GM13977 (cell line): ENCODE measurements at regions not wholly inside any gene's neighbourhood (a gene's known extent, or its start where the extent isn't known, plus 50 kb on each side); places are given as distances from the start of the nearest gene placed in this dataset.

Experiments used
- DNase-seq: peaks from one replicate; pipeline ENCODE4 v3.0.0; 2012; ENCODE audit warnings: low spot score
- in situ Hi-C: fragments of 300-500 bp; cut with MboI; formaldehyde crosslinking; loops from one replicate; pipeline ENCODE4 v1.12.0; 2022; ENCODE audit warnings: low sequenced_read_pairs, low pct_unique_long_range_greater_than_20kb, mixed read lengths, inconsistent platforms; ENCODE audit not compliant: unreplicated experiment
- TF ChIP-seq, protein P1 (sequence below): IDR thresholded peaks from 2 replicates; pipeline ENCODE4 v1.5.1; 2012; ENCODE audit warnings: mild to moderate bottlenecking, control low read depth; ENCODE audit not compliant: insufficient read depth; ENCODE audit errors: extremely low read depth, missing control alignments

DNA sequence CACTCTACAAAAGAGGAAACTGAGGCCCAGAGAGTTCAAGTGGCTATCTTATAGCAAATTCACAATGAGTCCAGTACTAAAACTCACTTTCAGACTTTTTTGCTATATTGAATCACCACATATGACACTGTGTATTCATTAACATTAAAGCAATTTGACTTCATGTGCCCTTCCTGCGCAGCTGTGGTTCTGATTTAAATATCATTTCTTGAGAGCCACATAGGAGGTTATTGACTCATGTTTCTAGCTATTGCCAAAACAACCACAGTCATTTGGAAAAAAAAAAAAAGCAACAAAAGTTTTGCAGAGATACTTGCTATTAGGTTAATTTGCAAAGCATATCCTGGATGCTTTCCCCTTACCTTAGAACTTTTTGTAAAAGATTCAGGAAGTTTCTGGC lies 341.2 kb downstream of the PIK3C3 start:
- in situ Hi-C loops, result no loop called here

DNA sequence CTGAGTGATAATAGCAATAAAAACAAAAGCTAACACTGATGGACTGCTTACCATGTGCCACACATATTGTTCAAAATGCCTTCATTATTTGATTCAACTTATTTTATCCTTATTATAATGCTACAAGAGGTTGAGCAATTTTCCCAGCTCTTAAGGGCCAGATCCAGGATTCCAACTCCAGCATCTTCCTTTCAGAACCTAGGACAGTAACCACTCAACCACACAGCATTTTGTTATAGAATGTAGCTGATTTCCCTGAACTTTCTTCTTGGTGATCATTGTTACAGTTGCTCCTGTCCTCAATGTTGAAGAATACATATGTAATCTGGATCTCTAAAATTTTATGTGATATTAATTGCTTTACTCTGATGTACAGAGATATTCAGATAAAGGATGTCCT lies 341.7 kb downstream of the PIK3C3 start:
- in situ Hi-C loops, result no loop called here
- DNase-seq, result no peak
- TF ChIP-seq, protein P1, sequence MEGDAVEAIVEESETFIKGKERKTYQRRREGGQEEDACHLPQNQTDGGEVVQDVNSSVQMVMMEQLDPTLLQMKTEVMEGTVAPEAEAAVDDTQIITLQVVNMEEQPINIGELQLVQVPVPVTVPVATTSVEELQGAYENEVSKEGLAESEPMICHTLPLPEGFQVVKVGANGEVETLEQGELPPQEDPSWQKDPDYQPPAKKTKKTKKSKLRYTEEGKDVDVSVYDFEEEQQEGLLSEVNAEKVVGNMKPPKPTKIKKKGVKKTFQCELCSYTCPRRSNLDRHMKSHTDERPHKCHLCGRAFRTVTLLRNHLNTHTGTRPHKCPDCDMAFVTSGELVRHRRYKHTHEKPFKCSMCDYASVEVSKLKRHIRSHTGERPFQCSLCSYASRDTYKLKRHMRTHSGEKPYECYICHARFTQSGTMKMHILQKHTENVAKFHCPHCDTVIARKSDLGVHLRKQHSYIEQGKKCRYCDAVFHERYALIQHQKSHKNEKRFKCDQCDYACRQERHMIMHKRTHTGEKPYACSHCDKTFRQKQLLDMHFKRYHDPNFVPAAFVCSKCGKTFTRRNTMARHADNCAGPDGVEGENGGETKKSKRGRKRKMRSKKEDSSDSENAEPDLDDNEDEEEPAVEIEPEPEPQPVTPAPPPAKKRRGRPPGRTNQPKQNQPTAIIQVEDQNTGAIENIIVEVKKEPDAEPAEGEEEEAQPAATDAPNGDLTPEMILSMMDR, result no peak

More for the DNA sequence above, 341.2 kb downstream of the PIK3C3 start:
- DNase-seq, result no peak
- TF ChIP-seq, protein P1, result no peak

DNA sequence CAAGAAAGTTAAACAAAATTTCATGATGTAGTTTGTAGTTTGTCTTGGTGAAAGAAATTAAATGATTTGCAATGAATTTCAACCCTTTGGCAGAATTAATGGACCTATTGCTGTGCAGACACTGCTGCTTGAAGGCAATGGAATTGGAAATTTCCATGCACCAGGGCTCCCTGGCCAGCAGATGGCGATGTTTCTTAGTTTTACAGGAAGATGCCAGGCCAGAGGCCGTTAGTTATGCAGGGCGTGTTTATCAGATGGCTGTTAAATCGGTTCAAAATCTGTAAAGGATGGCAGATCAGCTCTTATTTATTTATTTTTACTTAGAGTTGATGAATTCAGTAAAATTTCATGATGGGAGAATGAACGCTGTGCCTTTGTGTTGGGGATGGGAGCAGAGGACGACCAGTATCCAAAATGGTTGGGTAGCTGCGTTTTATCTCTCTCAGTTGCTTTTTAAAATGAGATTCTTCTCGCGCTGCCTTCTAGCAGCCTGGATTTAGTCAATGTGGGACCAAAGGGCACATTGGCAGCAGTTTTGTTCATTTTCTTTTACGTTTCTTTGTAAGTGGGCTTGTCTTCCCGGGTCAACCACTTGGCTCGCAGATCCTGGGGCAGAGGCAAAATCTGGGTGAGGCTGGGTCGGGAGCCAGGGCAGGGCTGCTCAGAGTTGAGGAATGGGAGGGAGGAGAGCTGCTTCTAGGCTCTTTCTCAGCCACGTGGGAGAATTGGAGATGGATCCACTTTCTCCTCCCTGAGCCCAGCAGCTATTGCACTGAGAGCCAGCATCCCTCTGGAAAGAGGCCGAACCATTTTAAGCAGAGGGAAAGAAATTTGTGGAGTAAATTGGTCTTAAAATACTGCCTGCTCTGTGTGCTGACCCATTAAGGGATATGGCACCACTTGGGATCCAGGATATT lies 344.0 kb downstream of the PIK3C3 start:
- DNase-seq, result peak; percentile 40
- TF ChIP-seq, protein P1, result peak; percentile 94
- in situ Hi-C loops, result no loop called here

DNA sequence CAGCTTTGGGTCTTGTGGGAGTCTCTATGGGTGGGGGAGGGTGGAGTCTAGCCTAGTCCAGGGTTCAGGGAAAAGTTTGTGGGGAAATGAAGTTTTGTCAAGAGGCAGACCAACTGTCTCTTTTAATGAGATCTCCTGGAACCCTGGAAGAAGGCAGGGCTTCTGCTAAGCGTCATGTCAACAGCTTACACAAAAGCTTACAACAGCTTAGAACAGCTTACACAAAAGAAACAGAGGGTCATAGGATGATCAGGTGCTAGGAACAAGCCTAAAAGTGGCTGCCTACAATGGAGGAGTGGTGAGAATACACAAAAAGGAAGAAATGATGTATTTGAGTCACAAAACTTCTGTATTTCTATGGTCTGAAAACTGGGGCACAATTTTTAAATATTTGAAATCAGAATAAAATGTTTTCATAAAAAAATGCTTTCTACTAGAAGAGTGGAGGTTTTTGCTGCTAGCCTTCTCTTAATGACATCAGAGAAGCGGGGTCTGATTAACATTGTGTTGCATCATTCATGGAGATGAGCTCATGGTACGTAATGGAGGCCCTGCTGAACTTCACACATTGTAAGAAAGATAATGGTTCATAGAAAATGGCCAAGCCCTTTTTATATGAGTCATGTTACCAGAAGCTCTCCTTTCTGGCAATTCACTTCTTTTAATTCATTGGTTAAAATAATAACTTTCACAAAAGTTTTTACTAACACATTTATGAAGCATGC lies 351.0 kb downstream of the PIK3C3 start:
- in situ Hi-C loops, result no loop called here
- TF ChIP-seq, protein P1, result no peak
- no peak for DNase-seq

DNA sequence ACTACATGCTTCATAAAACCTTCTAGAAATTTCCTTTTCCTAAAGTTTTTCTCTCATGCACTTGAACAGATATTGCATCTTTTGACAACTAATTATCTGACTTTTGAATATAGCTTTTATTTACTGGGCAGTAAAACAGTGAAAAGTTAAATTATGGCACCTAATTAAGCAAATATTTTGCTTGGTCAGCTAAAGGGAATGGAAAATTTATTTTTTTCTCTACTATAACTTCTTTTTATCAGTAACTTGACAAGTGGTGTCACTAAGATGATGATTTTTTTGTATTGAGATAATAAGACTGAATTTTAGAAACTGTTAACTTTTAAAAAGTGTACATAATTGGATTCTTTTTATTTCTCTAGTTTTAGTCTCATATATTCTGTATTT lies 351.6 kb downstream of the PIK3C3 start:
- TF ChIP-seq, protein P1, result no peak
- DNase-seq, result no peak
- in situ Hi-C loops, result no loop called here

DNA sequence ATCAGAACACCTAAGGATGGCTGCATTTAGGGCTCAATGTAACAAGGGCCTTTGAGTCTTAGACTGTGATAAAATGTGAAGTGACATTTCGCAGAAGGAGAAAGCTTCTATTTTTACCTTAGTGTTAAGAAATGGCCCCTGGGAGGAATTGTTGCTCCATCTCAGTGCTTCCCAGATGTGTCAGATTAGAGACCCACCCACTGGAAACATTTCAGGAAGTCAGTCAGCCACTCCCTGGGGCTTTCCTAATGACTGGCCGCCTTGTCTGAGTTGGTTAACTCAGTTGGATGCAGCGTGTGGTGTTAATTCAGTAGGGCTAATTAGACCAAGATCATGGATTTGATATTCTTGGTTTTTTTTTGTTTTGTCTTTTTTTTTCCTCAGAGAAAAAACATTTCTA lies 355.9 kb downstream of the PIK3C3 start:
- TF ChIP-seq, protein P1, result no peak
- DNase-seq, result no peak
- in situ Hi-C loops, result no loop called here
